Heart right ventricle (tissue), 16 donors: ENCODE measurements at regions not wholly inside any gene's neighbourhood (a gene's known extent, or its start where the extent isn't known, plus 50 kb on each side); places are given as distances from the start of the nearest gene placed in this dataset.
A peak's percentile ranks its signal among the peaks of the same experiment; 100 is the strongest.

Source experiments
- ATAC-seq, 8 donors: fragments of 200-7000 bp; cut with Tn5 transposase; one replicate each; pipeline ENCODE4 v1.9.1; 2020; ENCODE audit warnings: mild to moderate bottlenecking in 8 of 8, moderate library complexity in 8 of 8, moderate number of reproducible peaks in 1 of 8
- DNase-seq, 2 donors: peaks; one replicate each; pipeline ENCODE4 v3.0.0-alpha.2; 2020
- H3K27ac ChIP-seq, 10 donors: fragments of 200-600 bp; sonication (generic) in 2 of 10; one replicate each; pipeline versions ENCODE4 v1.5.0 to v1.8.0; 2020 to 2022; ENCODE audit warnings: mild to moderate bottlenecking in 3 of 10
- H3K27me3 ChIP-seq, 7 donors: fragments of 200-600 bp; one replicate each; pipeline ENCODE4 v1.8.0; 2021 to 2022; ENCODE audit warnings: mild to moderate bottlenecking in 2 of 7
- H3K36me3 ChIP-seq, 9 donors: fragments of 200-600 bp; sonication (generic) in 1 of 9; one replicate each; pipeline versions ENCODE4 v1.5.0 to v1.8.0; 2020 to 2022; ENCODE audit warnings: mild to moderate bottlenecking in 2 of 9
- H3K4me1 ChIP-seq, 9 donors: fragments of 200-600 bp; sonication (generic) in 1 of 9; one replicate each; pipeline versions ENCODE4 v1.5.0 to v1.8.0; 2020 to 2022; ENCODE audit warnings: mild to moderate bottlenecking in 4 of 9
- H3K4me3 ChIP-seq, 10 donors: fragments of 200-600 bp; sonication (generic) in 2 of 10; one replicate each; pipeline versions ENCODE4 v1.5.0 to v1.8.0; 2020 to 2022; ENCODE audit warnings: mild to moderate bottlenecking in 7 of 10, moderate library complexity in 2 of 10
- H3K9me3 ChIP-seq, 11 donors: fragments of 200-600 bp in 10 of 11; sonication (generic) in 2 of 11; one replicate each; pipeline versions ENCODE4 v1.5.0 to v1.8.0; 2013 to 2022; ENCODE audit warnings: mild to moderate bottlenecking in 2 of 11, control low read depth in 1 of 11, moderate library complexity in 1 of 11
- WGBS, 2 donors: extraction: QIAGEN DNeasy Blood & Tissue Kit; methylation state at CpG; one replicate each; pipeline ENCODE4 v1.1.7; 2013; ENCODE audit warnings: inconsistent platforms in 1 of 2; 5-methylcytosine and 5-hydroxymethylcytosine counted together
- intact Hi-C, 10 donors: fragments of 100-400 bp; cut with DNase I; formaldehyde crosslinking; loops; one replicate each; pipeline versions ENCODE4 v1.11.1 to v1.14.2; 2022
- TF ChIP-seq, protein P1 (sequence below), 9 donors: fragments of 200-600 bp; sonication (generic) in 2 of 9; IDR thresholded peaks; one replicate each; pipeline versions ENCODE4 v1.5.0 to v1.8.0; 2021 to 2022; ENCODE audit warnings: antibody characterized with exemption in 9 of 9, mild to moderate bottlenecking in 5 of 9, moderate library complexity in 1 of 9
- donor health status: Arrhythmogenic right ventricular cardiomyopathy.
- donor health status: ischemic (EF 13 %, LVEDD 7.1; RV severe dilation, severe dysfunction).
- donor health status: healthy with polysubstance abuse.
- donor health status: DM: no; HTN: yes; CAD: no.
- donor health status: DM: no; HTN: no; CAD: no.
- donor health status: ischemic (EF 25% LVEDD 6.9; RV normal size, moderate dysfunction).
- donor health status: ischemic (EF 25% LVEDD 5.7; RV mildly dilated, moderate dysfunction).
- donor health status: healthy.
- donor health status: DM: yes; HTN: yes; CAD: no.
- donor health status: Ischemic cardiomyopathy.
- donor health status: ischemic (EF 35%, LVEDD 5.7; RV mildly dilated, moderate dysfunction).
- donor health status: nonischemic (EF 11% LVEDD 7.7; RV severe dilation, severe dysfunction).
- donor health status: DM: yes; HTN: yes; CAD: no.
- donor health status: PGD.
- donor health status: ischemic (EF 29% LVEDD 5.4; RV normal size, mild dysfunction).
- donor health status: nonischemic (EF 23%, LVEDD 6.1; RV moderate dilation, normal function).

DNA sequence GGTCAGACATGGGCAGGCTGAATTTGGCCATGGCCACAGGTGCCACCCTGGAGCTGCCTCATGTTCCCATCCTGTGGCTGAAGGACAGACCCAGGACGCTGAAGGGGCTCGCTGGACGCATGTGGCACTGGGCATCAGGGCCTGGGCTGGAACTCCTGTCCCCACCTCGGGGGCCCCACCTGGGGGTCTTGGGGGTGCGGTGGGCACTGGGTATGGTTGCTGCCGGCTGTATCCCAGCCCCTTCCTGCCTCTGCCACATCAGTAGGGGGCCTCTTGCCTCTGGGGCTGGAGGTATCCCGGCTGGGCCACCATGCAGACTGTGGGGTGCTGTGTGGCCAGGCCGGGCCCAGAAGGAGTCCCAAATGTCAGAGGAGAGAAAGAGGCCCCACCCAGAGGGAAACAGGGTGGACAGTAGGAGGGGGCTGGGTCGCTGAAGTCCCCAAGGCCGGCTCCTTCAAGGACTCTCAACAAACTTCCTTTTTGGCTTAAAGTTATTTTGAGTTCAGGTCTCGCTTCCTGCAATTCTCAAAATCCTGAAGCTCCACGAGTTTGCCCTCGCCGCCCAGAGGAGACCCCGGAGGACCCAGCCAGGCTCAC is 78.7 kb downstream of the SIK1 start:
- TF ChIP-seq, protein P1, sequence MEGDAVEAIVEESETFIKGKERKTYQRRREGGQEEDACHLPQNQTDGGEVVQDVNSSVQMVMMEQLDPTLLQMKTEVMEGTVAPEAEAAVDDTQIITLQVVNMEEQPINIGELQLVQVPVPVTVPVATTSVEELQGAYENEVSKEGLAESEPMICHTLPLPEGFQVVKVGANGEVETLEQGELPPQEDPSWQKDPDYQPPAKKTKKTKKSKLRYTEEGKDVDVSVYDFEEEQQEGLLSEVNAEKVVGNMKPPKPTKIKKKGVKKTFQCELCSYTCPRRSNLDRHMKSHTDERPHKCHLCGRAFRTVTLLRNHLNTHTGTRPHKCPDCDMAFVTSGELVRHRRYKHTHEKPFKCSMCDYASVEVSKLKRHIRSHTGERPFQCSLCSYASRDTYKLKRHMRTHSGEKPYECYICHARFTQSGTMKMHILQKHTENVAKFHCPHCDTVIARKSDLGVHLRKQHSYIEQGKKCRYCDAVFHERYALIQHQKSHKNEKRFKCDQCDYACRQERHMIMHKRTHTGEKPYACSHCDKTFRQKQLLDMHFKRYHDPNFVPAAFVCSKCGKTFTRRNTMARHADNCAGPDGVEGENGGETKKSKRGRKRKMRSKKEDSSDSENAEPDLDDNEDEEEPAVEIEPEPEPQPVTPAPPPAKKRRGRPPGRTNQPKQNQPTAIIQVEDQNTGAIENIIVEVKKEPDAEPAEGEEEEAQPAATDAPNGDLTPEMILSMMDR (IDR thresholded peaks at IDR 0.05), result no peak
- Histone ChIP-seq H3K4me3 (peak overlapping the region in 6 of 10 donors; percentile 13 to 33 (median 20)), H3K9me3 (no peaks in the 10 kb centered on the region), H3K4me1 (peaks cover 8 to 35% (median 15%) of the 10 kb centered on the region in 9 donors), H3K27me3 (no peaks in the 10 kb centered on the region), H3K36me3 (no peaks in the 10 kb centered on the region), H3K27ac (peak overlapping the region; percentile 19 to 88 (median 76))
- intact Hi-C loops, result loop anchor here in 3 of 10 donors (5.0 to 10.0 kb wide), 4 partner anchors 51 to 307 kb away; partner anchors contain the start of genes HSF2BP (in 1 of the 3) and RRP1B (in 1 of the 3)
- DNase-seq (no peak), ATAC-seq (peak in 6 of 8 donors; percentile 20 to 67 (median 56))
- 58 to 73% methylated on average over 15 of the region's 15 CpGs for WGBS, 2 donors

DNA sequence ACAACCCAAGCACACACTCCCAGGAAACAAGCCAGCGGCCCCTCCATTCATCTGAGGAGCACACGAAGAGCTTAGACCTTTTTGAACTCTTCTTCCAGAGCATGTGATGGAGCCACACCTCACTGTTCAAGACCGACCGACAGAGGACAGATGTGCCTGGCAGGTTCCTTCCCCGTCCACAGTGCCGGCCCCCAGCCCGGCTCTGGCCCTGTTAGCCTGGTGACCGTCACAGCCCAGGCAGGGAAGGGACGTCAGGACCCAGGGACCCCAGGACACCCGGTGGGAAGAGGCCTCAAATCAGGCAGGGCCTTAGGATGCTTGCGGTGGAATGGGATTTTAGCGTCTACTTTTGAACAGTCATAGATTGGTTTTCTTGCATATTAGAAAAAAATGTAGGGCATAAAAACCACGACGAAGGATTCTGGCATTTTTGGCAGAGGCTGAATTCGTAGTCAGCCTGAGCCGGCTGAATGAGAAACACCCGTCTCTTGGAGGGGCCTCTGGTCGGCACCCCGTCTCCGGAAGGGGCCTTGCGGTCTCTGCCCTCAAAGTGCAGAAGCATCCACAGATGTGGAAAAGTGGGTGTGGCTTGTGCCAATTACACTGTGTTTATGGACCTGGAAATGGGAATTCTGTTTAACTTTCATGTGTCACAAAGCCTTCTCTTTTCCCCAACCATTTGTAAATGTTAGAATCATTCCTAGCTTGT is 79.3 kb downstream of the SIK1 start:
- 96 to 97% methylated on average over 21 of the region's 21 CpGs for WGBS, 2 donors
- intact Hi-C loops, result loop anchor here in 3 of 10 donors (5.0 to 10.0 kb wide), 4 partner anchors 50 to 307 kb away; partner anchors contain the start of genes HSF2BP (in 1 of the 3) and RRP1B (in 1 of the 3)
- Histone ChIP-seq H3K4me3 (no peak overlapping the region), H3K27me3 (no peaks in the 10 kb centered on the region), H3K4me1 (peaks cover 8 to 35% (median 15%) of the 10 kb centered on the region in 9 donors), H3K9me3 (no peaks in the 10 kb centered on the region), H3K27ac (peak overlapping the region in 9 of 10 donors; percentile 19 to 88 (median 78)), H3K36me3 (no peaks in the 10 kb centered on the region)
- TF ChIP-seq, protein P1 (IDR thresholded peaks at IDR 0.05), result no peak
- DNase-seq, result no peak
- ATAC-seq, result no peak

DNA sequence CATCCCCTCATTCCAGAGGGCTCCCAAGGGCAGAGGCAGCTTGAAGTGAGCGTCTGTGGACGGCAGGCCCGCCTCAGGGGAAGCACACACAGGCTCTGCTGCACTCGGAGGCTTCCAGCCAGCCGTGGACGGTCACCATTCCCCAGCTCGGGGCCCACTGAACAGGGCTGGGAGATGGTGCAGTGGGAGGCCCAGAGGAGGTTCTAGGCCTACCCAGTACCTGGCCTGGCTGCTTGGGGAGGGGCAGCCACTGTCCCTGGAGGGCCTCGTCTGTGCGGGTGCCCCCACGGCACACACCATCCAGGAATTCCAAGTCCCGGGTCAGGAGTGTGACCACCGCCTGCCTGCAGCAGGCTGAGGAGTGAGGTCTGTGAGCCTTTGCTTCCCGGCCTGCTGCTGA is 80.4 kb downstream of the SIK1 start:
- ATAC-seq (no peak), DNase-seq (no peak)
- Histone ChIP-seq H3K27ac (peak overlapping the region in 1 of 10 donors; percentile 71), H3K9me3 (no peaks in the 10 kb centered on the region), H3K36me3 (no peaks in the 10 kb centered on the region), H3K4me1 (peaks cover 8 to 35% (median 15%) of the 10 kb centered on the region in 9 donors), H3K4me3 (no peak overlapping the region), H3K27me3 (no peaks in the 10 kb centered on the region)
- 87 to 93% methylated on average over 13 of the region's 13 CpGs for WGBS, 2 donors
- TF ChIP-seq, protein P1 (IDR thresholded peaks at IDR 0.05), result no peak
- intact Hi-C loops, result loop anchor here in 3 of 10 donors (5.0 to 10.0 kb wide), 4 partner anchors 49 to 308 kb away; partner anchors contain the start of genes HSF2BP (in 1 of the 3) and RRP1B (in 1 of the 3)

DNA sequence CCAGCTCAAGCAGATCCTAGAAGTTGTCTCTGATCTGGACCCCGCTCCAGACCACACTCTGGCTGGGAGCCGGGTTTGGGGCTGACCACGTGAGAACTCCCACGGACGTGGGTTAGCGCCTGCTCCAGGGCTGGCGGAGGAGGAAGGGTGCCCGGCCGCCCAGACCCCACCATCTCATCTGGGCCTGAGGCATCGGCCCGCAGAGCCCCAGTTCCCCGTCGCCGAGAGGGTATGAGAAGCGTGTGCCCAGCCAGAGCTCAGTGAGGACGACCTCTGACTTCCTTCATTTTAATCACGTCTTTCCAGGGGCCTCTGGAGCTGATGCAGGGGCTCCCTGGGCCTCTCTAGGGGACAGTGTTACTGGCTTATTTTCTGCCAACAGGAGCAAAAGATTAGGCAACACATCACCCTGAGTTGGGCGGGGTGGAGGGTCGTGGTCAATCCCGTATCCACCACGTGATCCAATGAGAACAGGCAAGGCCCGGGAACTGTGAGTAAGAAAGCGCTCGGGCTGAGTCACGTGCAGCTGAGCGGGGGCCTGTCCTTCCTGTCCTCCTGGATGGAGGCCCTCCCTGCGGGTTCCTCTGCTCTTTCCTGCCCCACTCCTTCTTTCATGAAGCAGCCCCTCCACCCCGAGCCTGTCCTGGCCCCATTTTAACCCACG is 81.1 kb downstream of the SIK1 start:
- H3K27ac ChIP-seq, result peak overlapping the region in 1 of 10 donors; percentile 71
- peaks cover 8 to 41% (median 16%) of the 10 kb centered on the region in 9 donors for H3K4me1 ChIP-seq
- no peak overlapping the region for H3K4me3 ChIP-seq
- DNase-seq, result no peak
- H3K9me3 ChIP-seq, result no peaks in the 10 kb centered on the region
- H3K36me3 ChIP-seq, result no peaks in the 10 kb centered on the region
- WGBS, 2 donors, result 83 to 84% methylated on average over 29 of the region's 29 CpGs
- no peaks in the 10 kb centered on the region for H3K27me3 ChIP-seq
- ATAC-seq, result no peak
- intact Hi-C loops, result loop anchor here in 3 of 10 donors (5.0 to 10.0 kb wide), 4 partner anchors 49 to 309 kb away; partner anchors contain the start of genes HSF2BP (in 1 of the 3) and RRP1B (in 1 of the 3)
- TF ChIP-seq, protein P1 (IDR thresholded peaks at IDR 0.05), result no peak
